ENCODE measurements at regions not wholly inside any gene's neighbourhood (a gene's known extent, or its start where the extent isn't known, plus 50 kb on each side); places are given as distances from the start of the nearest gene placed in this dataset.

DNA sequence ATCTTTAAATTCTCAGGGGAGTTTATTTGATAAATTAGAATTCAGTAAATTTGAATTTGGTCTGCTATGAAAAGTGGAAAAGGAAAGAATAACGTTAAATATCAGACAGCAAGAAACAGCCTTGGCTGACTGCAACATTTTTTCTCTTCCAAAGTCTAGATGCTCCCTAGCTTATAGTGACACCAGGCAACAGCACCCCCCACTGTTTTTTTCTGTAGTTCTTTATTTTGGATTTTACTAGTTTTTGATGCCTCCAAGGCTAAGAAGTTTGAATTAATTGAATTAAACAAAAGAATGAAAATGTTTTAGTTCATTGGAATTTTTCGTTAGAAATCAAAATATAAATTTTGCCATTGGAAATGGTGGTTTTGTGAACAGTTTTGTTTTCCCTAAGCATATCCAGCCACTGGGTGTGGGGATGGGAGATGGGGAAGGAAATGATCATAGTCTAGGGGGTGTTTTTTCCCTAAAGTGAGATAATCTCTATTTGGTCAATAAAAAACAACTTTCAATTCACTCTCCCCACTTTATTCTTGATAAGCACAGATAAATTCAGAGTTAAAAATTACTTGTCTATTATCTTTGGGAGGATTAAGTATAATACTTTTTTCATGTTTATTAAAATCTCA, 199.3 kb upstream of the CD180 start:
- H3K27me3 ChIP-seq (ENCODE audit: control insufficient read depth, insufficient read depth, low read length): no peaks in the 10 kb centered on the region

DNA sequence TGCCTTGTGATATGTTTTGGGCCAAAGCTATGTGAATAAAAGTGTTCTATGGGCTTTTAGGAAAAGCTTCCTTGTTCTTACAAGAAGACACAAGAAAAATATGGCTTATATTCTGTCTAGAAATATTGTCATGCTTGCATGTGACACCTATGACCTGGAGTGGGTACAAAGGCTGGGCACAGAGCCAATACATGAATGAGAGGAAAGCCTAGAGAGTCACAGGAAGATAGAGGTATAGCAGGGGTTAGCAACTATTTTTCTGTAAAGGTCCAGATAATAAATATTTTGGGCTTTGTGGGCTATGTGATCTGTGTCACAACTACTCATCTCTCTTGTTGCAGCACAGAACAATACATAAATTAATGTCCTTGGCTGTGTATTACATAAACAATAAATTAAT, 196.6 kb upstream of the CD180 start:
- no peak for DNase-seq (ENCODE audit: low read depth in 4 of 6, low spot score in 6 of 6)
- Histone ChIP-seq H3K36me3 (ENCODE audit: control insufficient read depth, insufficient read depth, low read length) (no peaks in the 10 kb centered on the region), H3K4me3 (ENCODE audit: low read depth, low read length) (no peak overlapping the region), H3K27ac (ENCODE audit: low read depth, low read length) (no peak overlapping the region), H3K4me1 (ENCODE audit: control insufficient read depth, insufficient read depth, low read length) (no peaks in the 10 kb centered on the region), H3K9me3 (ENCODE audit: control insufficient read depth, insufficient read depth, low read length) (no peaks in the 10 kb centered on the region), H3K27me3 (ENCODE audit: control insufficient read depth, insufficient read depth, low read length) (no peaks in the 10 kb centered on the region)

More for the DNA sequence above, 199.3 kb upstream of the CD180 start:
- WGBS (ENCODE audit: insufficient coverage): 100% methylated on average over 1 of the region's 2 CpGs
- Histone ChIP-seq H3K4me3 (ENCODE audit: low read depth, low read length) (no peak overlapping the region), H3K9me3 (ENCODE audit: control insufficient read depth, insufficient read depth, low read length) (no peaks in the 10 kb centered on the region), H3K36me3 (ENCODE audit: control insufficient read depth, insufficient read depth, low read length) (no peaks in the 10 kb centered on the region), H3K4me1 (ENCODE audit: control insufficient read depth, insufficient read depth, low read length) (no peaks in the 10 kb centered on the region), H3K27ac (ENCODE audit: low read depth, low read length) (no peak overlapping the region)
- no peak for DNase-seq (ENCODE audit: low read depth in 4 of 6, low spot score in 6 of 6)

DNA sequence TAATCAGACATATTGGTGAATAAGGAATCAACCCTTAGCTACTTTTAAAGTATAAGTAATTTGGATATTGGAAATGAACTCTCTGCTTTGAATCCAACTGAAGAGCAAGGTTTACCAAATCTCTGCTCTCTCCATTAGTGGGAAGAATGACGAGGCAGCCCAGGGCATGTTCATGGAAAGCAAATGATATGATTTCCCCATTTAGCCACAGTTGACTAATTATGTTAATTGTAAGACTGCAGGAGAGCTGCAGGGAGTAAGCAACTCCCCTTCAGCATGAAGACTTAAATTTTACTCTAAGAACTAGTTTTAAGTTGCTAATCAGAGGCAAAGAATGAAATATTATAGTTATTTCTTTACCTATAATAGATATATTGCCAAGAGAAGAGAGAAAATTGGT, 194.3 kb upstream of the CD180 start:
- Histone ChIP-seq H3K4me3 (ENCODE audit: low read depth, low read length) (no peak overlapping the region), H3K27me3 (ENCODE audit: control insufficient read depth, insufficient read depth, low read length) (no peaks in the 10 kb centered on the region), H3K36me3 (ENCODE audit: control insufficient read depth, insufficient read depth, low read length) (no peaks in the 10 kb centered on the region), H3K9me3 (ENCODE audit: control insufficient read depth, insufficient read depth, low read length) (no peaks in the 10 kb centered on the region), H3K27ac (ENCODE audit: low read depth, low read length) (no peak overlapping the region), H3K4me1 (ENCODE audit: control insufficient read depth, insufficient read depth, low read length) (no peaks in the 10 kb centered on the region)
- WGBS (ENCODE audit: insufficient coverage): no CpG with 5 or more reads among the region's 1 CpG
- DNase-seq (ENCODE audit: low read depth in 4 of 6, low spot score in 6 of 6): peak in 1 of 6 donors; percentile 28

DNA sequence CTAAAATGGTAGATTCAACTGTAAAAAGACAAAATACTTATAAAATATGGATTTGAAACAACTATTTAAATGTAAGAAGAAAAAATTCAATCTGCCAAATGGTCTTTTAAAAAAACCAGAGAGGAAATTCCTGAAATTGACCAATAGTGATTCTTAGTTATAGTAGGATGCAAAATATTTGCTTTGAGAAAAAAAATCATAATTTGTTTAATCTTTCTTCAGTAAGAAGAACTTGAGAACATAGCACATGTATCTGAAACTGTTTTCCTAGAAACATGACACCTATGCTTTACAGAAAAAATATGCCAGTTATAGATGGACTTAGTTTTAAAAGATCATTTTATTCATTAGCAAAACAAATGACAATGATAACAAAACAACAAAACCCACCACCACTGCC, 186.9 kb upstream of the CD180 start:
- H3K27ac ChIP-seq (ENCODE audit: low read depth, low read length): no peak overlapping the region
- no peak for DNase-seq (ENCODE audit: low read depth in 4 of 6, low spot score in 6 of 6)
- H3K36me3 ChIP-seq (ENCODE audit: control insufficient read depth, insufficient read depth, low read length): no peaks in the 10 kb centered on the region
- no peaks in the 10 kb centered on the region for H3K27me3 ChIP-seq (ENCODE audit: control insufficient read depth, insufficient read depth, low read length)
- no peaks in the 10 kb centered on the region for H3K4me1 ChIP-seq (ENCODE audit: control insufficient read depth, insufficient read depth, low read length)
- H3K4me3 ChIP-seq (ENCODE audit: low read depth, low read length): no peak overlapping the region
- H3K9me3 ChIP-seq (ENCODE audit: control insufficient read depth, insufficient read depth, low read length): no peaks in the 10 kb centered on the region

DNA sequence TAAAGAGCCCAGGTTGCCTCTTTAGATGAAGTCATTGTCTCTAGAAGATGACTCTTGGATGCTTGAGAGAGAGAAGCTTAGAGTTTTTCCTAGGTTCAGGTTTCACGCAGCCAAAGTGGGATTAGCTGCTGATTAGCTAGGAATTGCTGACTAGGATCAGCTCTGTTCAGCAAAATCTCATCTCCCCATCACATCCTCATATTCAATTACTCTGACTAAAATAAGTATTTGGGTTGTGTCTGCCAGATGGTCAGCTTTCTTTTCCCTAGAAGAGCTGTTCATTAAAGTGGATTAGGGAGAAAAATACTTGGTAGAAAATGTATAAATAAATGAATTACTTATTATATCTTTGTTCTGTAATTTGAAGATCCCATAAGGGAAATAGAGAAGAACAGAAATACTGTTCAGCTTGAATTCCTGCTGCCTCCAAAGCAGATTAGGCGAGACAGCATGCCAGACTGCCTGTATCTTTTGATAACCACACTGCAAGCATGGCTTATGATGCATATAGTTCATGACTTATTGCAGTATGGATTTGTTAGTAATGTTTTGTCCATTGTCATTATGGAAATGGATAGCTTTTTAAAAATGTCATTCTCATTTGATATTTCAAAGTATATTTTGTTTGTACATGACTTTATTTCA, 184.8 kb upstream of the CD180 start:
- no peak overlapping the region for H3K4me3 ChIP-seq (ENCODE audit: low read depth, low read length)
- H3K27me3 ChIP-seq (ENCODE audit: control insufficient read depth, insufficient read depth, low read length): no peaks in the 10 kb centered on the region
- H3K9me3 ChIP-seq (ENCODE audit: control insufficient read depth, insufficient read depth, low read length): no peaks in the 10 kb centered on the region
- H3K36me3 ChIP-seq (ENCODE audit: control insufficient read depth, insufficient read depth, low read length): no peaks in the 10 kb centered on the region
- DNase-seq (ENCODE audit: low read depth in 4 of 6, low spot score in 6 of 6): peak in 1 of 6 donors; percentile 39
- H3K27ac ChIP-seq (ENCODE audit: low read depth, low read length): no peak overlapping the region
- no peaks in the 10 kb centered on the region for H3K4me1 ChIP-seq (ENCODE audit: control insufficient read depth, insufficient read depth, low read length)
- 50% methylated on average over 1 of the region's 2 CpGs for WGBS (ENCODE audit: insufficient coverage)

DNA sequence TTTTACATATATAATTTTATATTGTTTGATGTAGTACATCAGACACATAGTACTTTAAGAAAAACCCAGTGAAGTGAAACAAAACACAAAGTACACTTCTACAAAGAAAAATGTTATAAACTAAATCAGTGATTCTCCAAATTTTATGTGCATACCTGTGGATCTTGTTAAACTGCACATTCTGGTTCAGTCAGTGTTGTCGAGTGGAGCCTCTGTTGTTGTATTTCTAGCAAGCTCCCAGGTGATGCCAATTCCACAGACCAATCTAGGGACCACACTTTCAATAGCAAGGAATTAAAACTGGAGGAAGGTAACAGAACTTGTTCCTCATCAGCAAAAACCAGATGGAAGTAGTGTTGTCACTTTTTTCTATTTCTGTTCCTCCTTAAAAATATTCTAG, 183.8 kb upstream of the CD180 start:
- H3K9me3 ChIP-seq (ENCODE audit: control insufficient read depth, insufficient read depth, low read length): no peaks in the 10 kb centered on the region
- H3K4me1 ChIP-seq (ENCODE audit: control insufficient read depth, insufficient read depth, low read length): no peaks in the 10 kb centered on the region
- no peak overlapping the region for H3K27ac ChIP-seq (ENCODE audit: low read depth, low read length)
- no CpG with 5 or more reads among the region's 1 CpG for WGBS (ENCODE audit: insufficient coverage)
- H3K27me3 ChIP-seq (ENCODE audit: control insufficient read depth, insufficient read depth, low read length): no peaks in the 10 kb centered on the region
- no peak overlapping the region for H3K4me3 ChIP-seq (ENCODE audit: low read depth, low read length)
- DNase-seq (ENCODE audit: low read depth in 4 of 6, low spot score in 6 of 6): no peak
- no peaks in the 10 kb centered on the region for H3K36me3 ChIP-seq (ENCODE audit: control insufficient read depth, insufficient read depth, low read length)

DNA sequence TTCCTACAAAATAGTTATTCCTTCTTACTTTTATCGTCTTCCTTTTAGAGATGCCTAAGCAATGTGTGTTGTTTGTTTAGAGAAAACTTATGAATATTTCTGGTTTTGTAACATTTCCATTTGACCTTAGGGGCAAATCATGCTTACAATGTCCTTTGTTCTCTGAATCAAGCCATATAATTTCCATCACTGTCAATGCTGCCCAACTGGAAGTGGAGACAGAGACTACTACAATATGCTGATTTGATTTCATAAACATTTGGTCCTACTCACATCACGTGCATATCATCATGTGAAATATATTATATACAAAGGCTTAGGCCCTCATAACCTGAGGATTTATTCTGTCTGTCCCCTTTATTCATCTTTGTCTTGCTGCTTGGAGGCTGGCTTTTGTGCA, 183.2 kb upstream of the CD180 start:
- Histone ChIP-seq H3K27ac (ENCODE audit: low read depth, low read length) (no peak overlapping the region), H3K9me3 (ENCODE audit: control insufficient read depth, insufficient read depth, low read length) (no peaks in the 10 kb centered on the region), H3K27me3 (ENCODE audit: control insufficient read depth, insufficient read depth, low read length) (no peaks in the 10 kb centered on the region), H3K4me1 (ENCODE audit: control insufficient read depth, insufficient read depth, low read length) (no peaks in the 10 kb centered on the region), H3K4me3 (ENCODE audit: low read depth, low read length) (no peak overlapping the region), H3K36me3 (ENCODE audit: control insufficient read depth, insufficient read depth, low read length) (no peaks in the 10 kb centered on the region)
- WGBS (ENCODE audit: insufficient coverage): no CpG with 5 or more reads among the region's 2 CpGs
- DNase-seq (ENCODE audit: low read depth in 4 of 6, low spot score in 6 of 6): no peak

DNA sequence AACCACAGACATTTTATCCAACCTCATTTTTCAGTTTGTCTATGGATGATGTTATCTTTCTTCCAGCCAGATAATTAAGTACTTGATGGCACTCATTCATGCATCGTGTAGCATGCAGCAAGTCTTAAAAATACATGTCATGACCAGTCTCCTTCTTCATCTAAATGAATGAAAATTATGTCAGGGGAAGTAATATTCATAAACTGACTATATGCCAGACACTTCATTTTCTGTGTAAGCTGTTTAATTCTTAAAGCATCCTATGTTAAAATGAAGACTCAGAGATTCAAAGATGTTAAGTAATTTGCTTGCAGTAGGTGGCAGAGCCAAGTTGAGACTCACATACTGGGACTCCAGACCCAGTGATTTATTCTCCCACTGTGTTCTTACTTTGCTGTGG, 181.7 kb upstream of the CD180 start:
- Histone ChIP-seq H3K36me3 (ENCODE audit: control insufficient read depth, insufficient read depth, low read length) (no peaks in the 10 kb centered on the region), H3K4me3 (ENCODE audit: low read depth, low read length) (no peak overlapping the region), H3K27ac (ENCODE audit: low read depth, low read length) (no peak overlapping the region), H3K27me3 (ENCODE audit: control insufficient read depth, insufficient read depth, low read length) (no peaks in the 10 kb centered on the region), H3K4me1 (ENCODE audit: control insufficient read depth, insufficient read depth, low read length) (no peaks in the 10 kb centered on the region), H3K9me3 (ENCODE audit: control insufficient read depth, insufficient read depth, low read length) (no peaks in the 10 kb centered on the region)
- peak in 1 of 6 donors; percentile 39 for DNase-seq (ENCODE audit: low read depth in 4 of 6, low spot score in 6 of 6)
- WGBS (ENCODE audit: insufficient coverage): no CpG with 5 or more reads among the region's 1 CpG

DNA sequence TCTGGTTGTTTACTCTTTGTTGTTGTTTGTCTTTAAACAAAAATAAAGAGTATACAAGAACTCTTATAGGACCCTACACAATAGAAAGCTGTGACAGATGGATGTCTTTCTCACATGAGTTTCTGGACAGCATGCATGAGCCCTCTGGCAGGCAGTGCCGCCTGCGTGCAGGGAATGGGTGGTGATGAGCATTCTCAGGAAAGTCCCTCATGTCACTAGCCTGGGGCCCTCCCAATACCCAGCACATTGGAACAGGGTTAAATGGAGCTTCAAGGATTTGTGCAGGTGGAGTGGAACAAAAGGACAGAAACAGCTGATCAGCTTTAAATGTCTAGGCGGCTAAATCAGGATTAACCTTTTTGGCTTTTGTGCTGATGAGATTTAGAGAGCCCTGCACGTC, 181.0 kb upstream of the CD180 start:
- WGBS (ENCODE audit: insufficient coverage): 40% methylated on average over 1 of the region's 4 CpGs
- no peak overlapping the region for H3K27ac ChIP-seq (ENCODE audit: low read depth, low read length)
- no peaks in the 10 kb centered on the region for H3K4me1 ChIP-seq (ENCODE audit: control insufficient read depth, insufficient read depth, low read length)
- H3K9me3 ChIP-seq (ENCODE audit: control insufficient read depth, insufficient read depth, low read length): no peaks in the 10 kb centered on the region
- H3K27me3 ChIP-seq (ENCODE audit: control insufficient read depth, insufficient read depth, low read length): no peaks in the 10 kb centered on the region
- peak in 2 of 6 donors; percentile 30 to 54 for DNase-seq (ENCODE audit: low read depth in 4 of 6, low spot score in 6 of 6)
- no peaks in the 10 kb centered on the region for H3K36me3 ChIP-seq (ENCODE audit: control insufficient read depth, insufficient read depth, low read length)
- H3K4me3 ChIP-seq (ENCODE audit: low read depth, low read length): no peak overlapping the region

DNA sequence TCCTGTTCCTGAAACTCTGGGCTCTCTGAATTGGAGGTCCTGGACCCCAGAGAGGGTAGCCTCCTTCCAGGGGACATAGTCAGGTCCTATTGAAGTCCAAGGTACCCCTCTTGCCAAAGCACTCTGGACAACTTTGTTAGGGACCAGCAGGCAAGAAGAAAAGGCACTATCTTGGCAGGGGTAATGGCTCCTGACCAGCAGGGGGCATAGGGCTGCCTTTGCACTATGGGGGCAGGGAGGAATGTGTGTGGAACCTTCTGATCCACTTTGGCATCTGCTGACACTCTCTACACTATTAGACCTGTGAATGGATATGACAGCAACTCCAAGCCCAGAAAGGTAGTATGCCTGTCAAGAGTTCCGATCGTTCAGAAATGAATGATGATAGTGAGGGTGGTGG, 179.0 kb upstream of the CD180 start:
- DNase-seq (ENCODE audit: low read depth in 4 of 6, low spot score in 6 of 6): no peak
- no peaks in the 10 kb centered on the region for H3K36me3 ChIP-seq (ENCODE audit: control insufficient read depth, insufficient read depth, low read length)
- no CpG with 5 or more reads among the region's 2 CpGs for WGBS (ENCODE audit: insufficient coverage)
- no peaks in the 10 kb centered on the region for H3K9me3 ChIP-seq (ENCODE audit: control insufficient read depth, insufficient read depth, low read length)
- H3K27me3 ChIP-seq (ENCODE audit: control insufficient read depth, insufficient read depth, low read length): no peaks in the 10 kb centered on the region
- H3K4me1 ChIP-seq (ENCODE audit: control insufficient read depth, insufficient read depth, low read length): no peaks in the 10 kb centered on the region
- H3K4me3 ChIP-seq (ENCODE audit: low read depth, low read length): no peak overlapping the region
- no peak overlapping the region for H3K27ac ChIP-seq (ENCODE audit: low read depth, low read length)

All from spinal cord (tissue), 9 donors.